NCI-H345 treated with DMSO at 0.1 percent for 48 hours (cell line): ENCODE measurements at regions not wholly inside any gene's neighbourhood (a gene's known extent, or its start where the extent isn't known, plus 50 kb on each side); places are given as distances from the start of the nearest gene placed in this dataset.
"Not testable (repeated sequence)": the region's sequence is repeated elsewhere in the genome, so short reads cannot be mapped to it uniquely, and the experiment has no call there.

Source experiments
- DNase-seq: peaks from one replicate; lab custom pipeline; 2025; ENCODE audit not compliant: unreplicated experiment; lab: John Stamatoyannopoulos, UW

GRCh38 chr6:30832864-30833263, 51.5 kb upstream of the DDR1 start:
- DNase-seq = no peak

DNA sequence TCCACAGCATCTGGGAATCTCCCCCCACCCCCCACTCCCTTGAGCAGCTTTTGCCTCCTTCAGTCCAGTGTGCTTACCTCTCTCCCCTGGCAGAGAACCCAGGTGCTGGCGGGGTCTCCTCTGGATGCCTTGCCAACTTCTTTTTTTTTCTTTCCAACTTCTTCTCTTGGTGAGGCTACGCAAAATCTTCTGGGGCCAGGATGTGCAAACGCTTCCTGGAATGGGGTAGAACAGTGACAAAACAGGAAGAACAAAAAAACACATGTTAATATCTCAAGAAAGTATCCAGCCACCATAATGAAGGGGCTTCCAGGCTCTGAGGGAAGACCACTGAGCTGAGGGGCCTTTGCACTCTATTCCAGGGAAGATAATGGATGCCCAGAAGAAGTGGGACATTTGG, 53.9 kb upstream of the DDR1 start:
- DNase-seq = no peak

DNA sequence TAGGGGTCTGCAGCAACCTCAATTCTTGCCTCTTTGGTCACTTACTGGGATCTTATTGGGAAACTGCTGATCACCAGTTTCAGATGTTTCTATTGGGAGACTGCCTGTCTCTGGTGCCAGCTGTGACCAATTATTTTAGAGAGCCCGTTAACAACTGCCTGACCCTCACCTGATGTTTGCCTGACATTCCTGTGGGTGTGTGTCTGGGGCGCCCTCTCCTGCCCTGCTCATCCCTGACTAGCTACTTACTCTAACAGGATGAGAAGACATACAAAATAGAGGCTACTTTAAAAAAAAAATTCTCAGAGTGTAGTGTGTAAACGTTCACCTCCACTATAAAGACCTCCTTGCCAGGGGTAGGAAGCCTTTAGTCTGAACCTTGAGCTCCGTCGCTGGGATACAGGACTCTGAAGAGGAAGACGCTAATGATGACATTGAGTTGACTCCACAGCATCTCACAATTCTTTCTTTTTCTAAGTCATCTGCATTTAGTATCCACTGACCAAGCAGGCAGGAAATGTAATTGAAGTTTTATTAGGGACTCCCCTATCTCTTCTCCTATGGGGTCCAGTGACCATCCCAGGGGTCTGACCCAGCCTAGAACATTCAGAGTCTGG, 54.6 kb upstream of the DDR1 start:
- no peak for DNase-seq

- DNase-seq = no peak
Observed at GRCh38 chr6:30829033-30829432, 55.3 kb upstream of the DDR1 start.

DNA sequence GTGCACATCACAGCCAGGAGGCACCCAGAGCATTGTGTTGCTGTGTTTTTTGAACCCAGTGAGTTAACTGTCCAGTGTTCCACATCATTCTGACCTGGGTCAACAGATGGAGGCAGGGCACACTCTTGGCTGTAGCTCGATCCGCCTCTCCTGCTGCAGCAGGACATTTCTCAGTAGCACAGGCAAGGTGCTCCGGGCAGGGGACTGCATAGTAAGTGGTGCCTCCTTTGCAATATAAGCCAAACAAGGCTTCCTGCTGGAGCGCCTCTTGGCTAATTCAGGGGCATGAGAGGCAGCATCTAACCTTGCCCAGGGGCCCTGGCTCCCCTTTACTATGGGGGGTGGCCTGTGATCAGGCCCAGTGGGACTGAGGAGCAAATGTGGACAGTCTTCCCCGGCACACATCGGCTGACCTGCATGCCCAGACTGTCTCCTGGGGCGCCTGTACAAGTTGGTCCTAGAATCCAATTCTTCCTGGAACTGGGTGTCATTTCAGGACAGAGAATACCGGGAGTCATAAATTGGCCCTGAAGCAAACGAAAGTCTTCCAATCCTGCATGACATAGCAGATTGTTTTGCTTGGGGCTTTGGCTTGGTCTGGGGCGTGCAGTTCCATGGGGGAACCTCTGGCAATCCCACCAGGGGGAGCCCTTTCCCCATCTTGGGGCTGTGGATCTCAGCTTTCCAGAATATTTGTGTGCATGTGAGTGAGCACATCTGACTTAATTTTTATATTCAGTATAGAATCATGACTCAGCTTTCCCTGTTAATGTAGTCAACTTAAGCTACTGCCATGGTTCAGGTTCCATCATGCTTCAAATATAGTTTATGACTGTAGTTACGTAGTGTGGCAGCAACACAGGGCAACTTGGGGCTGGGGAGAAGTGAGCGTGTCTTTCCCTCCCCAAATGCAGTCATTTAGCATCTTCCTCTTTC, 56.0 kb upstream of the DDR1 start:
- DNase-seq = peak; percentile 48

- no peak for DNase-seq
Observed at GRCh38 chr6:30826961-30827342, 57.4 kb upstream of the DDR1 start.

DNA sequence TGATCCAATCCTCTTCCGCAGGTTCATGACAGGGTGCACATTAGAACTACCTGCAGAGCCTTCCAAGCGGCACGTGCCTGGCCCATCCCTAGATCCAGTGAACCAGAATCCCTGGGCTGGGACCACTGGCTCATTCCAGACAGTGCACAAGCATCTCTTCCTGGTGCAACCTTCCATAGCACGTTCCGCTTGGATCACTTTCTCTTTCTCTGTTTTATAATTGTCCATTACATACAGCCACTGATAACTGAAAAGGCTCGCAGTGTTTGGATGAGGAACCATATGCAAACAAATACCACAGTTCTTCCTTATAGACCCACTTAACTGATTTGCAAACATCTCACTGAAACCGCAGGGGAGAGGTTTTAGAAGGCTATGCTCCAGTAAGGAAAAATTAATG, 59.6 kb upstream of the DDR1 start:
- no peak for DNase-seq

- no peak for DNase-seq
Observed at GRCh38 chr6:30823534-30823865, 60.8 kb upstream of the DDR1 start.

DNA sequence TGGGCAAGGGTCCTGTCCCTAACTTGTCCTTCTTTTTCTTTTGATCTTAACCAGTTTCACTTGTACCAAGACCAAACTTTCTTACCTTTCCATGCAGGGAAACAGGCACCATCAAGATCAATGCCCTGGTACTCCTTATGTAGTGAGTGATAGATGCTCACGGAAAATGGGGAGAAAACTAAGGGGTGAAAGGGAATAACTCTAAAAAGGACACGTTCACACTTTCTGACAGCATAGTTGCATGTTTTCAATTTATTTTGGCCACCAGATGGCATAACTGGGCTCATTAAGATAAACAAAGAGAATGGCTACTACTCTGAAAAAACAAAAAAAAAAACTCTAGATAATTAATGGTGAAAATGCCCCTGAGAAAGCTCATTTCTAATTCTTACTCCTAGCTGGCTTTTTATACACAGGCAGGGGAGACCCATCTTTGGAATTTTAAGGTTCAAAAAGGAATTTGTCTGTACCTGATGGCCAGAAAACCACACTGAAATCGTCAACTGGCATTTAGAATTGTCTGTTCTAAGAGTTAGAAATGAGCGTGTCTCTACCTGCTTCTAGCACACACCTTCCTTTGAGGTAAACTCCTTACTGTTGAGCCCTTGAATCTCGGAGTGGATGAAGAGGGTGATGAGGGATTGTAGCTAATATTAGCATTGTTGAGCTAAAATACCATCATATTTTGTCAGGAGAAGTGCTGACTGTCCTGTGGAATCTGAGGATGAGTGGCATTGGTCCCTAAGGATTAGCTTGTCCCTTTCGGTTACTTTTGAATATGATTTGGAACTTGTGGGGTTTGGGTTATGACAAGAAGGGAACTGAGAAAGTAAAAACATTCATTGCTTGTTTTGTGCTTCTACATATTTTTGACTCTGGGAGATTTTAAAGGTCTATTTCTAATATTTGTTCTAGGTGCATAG, 62.2 kb upstream of the DDR1 start:
- no peak for DNase-seq

DNA sequence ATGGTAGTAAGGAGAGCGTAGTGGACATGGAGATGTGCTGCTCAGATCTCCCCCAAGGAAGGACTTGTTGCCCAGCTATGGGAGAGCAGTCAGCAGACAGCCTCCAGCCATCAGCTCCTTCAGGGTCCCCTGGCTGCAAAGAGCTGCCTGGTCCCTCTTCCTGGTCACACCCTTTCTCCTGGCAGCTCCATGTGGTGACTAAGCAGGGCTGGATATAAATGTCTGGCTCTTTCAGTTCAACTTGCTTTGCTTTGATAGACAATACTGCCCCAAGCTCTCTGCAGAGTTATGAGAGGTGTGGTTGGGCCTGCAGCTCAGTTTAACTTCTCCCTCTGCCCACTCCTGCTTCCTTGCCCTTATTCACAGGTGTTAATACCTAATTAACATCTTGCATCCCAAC, 64.1 kb upstream of the DDR1 start:
- no peak for DNase-seq

DNA sequence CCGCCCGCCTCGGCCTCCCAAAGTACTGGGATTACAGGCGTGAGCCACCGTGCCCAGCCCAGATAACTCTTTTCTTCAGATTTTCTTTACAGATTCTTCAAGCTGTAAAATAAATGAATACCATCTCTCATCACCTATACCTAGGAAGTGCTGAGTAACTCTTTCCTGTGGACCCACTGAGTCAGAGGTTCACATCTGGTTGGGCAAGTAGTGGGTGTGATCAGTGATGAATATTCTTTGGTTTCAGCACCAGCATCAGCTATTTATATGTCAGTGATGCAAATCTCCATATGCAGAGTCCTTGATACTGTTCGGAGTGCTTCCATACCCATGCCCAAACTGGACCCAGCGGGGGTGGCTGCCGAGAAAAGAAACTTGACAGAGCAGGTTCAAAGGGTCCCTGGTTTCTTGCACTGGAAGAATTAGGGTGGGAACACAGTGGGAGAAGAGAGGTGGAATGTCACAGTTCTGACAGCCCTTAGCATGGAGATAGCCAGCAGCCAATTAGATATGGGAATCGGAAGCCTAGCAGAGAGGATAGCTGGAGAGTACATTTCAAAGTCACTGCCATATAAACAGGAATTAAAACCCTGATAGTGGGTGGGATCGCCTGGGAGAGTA, 64.9 kb upstream of the DDR1 start:
- DNase-seq = no peak

DNA sequence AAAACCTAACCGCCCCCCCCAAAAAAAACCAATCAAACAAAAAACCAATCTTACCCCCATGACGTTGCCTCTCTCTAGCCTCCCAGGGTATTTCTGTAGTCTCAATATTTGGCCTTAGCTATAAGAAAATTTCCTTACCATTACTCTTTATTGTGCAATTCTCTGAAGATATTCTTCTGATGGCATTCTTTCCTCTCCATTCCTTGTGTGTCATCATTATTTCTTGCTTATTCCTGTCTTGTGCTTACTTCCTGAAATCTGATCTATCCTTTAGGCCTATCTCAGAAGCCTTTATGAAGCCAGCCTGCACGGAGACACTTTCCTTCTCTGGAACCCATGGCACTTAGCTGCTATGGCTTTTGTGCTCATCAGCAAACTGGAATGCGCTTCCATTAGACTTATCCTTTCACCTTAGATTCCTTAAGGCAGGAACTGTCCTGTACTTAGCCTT, 65.9 kb upstream of the DDR1 start:
- no peak for DNase-seq

- DNase-seq = no peak
Observed at GRCh38 chr6:30816791-30817739, 67.3 kb upstream of the DDR1 start.

GRCh38 chr6:30816296-30816695, 68.0 kb upstream of the DDR1 start:
- DNase-seq = not testable (repeated sequence)

- not testable (repeated sequence) for DNase-seq
Observed at GRCh38 chr6:30815041-30815742, 69.1 kb upstream of the DDR1 start.

- no peak for DNase-seq
Observed at GRCh38 chr6:30814146-30815040, 69.9 kb upstream of the DDR1 start.

GRCh38 chr6:30813631-30814145, 69.3 kb upstream of the IER3 start:
- no peak for DNase-seq

- DNase-seq = no peak
Observed at GRCh38 chr6:30810813-30811339, 66.5 kb upstream of the IER3 start.
